Fibroblast of lung (primary cell): ENCODE measurements at regions not wholly inside any gene's neighbourhood (a gene's known extent, or its start where the extent isn't known, plus 50 kb on each side); places are given as distances from the start of the nearest gene placed in this dataset.

Experiments used
- DNase-seq, 2 donors: peaks; one replicate each; pipeline versions ENCODE4 v3.0.0 to v3.0.0-alpha.2; 2010; ENCODE audit warnings: low read depth in 2 of 2
- H2AFZ ChIP-seq: 2 replicates; pipeline ENCODE4 v1.5.1; 2012; ENCODE audit warnings: low read length, control low read depth, inconsistent platforms
- H3K27ac ChIP-seq: 2 replicates; pipeline ENCODE4 v1.5.1; 2011; ENCODE audit warnings: low read length, control low read depth; ENCODE audit not compliant: insufficient read depth
- H3K27me3 ChIP-seq: 2 replicates; pipeline ENCODE4 v1.5.1; 2011; ENCODE audit warnings: mild to moderate bottlenecking, low read length; ENCODE audit not compliant: control insufficient read depth, insufficient read depth
- H3K36me3 ChIP-seq: 2 replicates; pipeline ENCODE4 v1.5.1; 2011; ENCODE audit warnings: low read length; ENCODE audit not compliant: control insufficient read depth, insufficient read depth
- H3K4me1 ChIP-seq: 2 replicates; pipeline ENCODE4 v1.5.1; 2011; ENCODE audit warnings: low read length; ENCODE audit not compliant: control insufficient read depth, insufficient read depth; ENCODE audit errors: extremely low read depth
- H3K4me2 ChIP-seq: 2 replicates; pipeline ENCODE4 v1.5.1; 2011; ENCODE audit warnings: low read length, control low read depth; ENCODE audit not compliant: insufficient read depth; ENCODE audit errors: extremely low read depth
- H3K4me3 ChIP-seq, 4 experiments: fragments of 200-600 bp in 1 of 4; sonication (generic) in 1 of 4; replicated peaks in 1 of 4; 2 replicates each; pipeline ENCODE4 v1.5.1; 2011 to 2016; ENCODE audit warnings: low read length in 4 of 4, low read depth in 3 of 4, mild to moderate bottlenecking in 3 of 4, control low read depth in 2 of 4, inconsistent platforms in 1 of 4, mixed read lengths in 1 of 4; ENCODE audit not compliant: insufficient read depth in 1 of 4; ENCODE audit errors: control extremely low read depth in 1 of 4
- H3K79me2 ChIP-seq: 2 replicates; pipeline ENCODE4 v1.5.1; 2012; ENCODE audit warnings: mild to moderate bottlenecking, low read length, inconsistent platforms; ENCODE audit not compliant: control insufficient read depth, insufficient read depth
- H3K9ac ChIP-seq: 2 replicates; pipeline ENCODE4 v1.5.1; 2011; ENCODE audit warnings: mild to moderate bottlenecking, low read length, control low read depth; ENCODE audit not compliant: insufficient read depth
- H3K9me3 ChIP-seq: 2 replicates; pipeline ENCODE4 v1.5.1; 2012; ENCODE audit warnings: low read depth, low read length; ENCODE audit not compliant: control insufficient read depth, insufficient read depth
- H4K20me1 ChIP-seq: 2 replicates; pipeline ENCODE4 v1.5.1; 2011; ENCODE audit warnings: low read length; ENCODE audit not compliant: control insufficient read depth, insufficient read depth; ENCODE audit errors: extremely low read depth
- CTCF ChIP-seq, 2 donors: IDR thresholded peaks in 1 of 2; conservative IDR thresholded peaks in 1 of 2; 1 replicate in 1 of 2; 2 replicates in 1 of 2; pipeline ENCODE4 v1.5.1; 2011 to 2012; ENCODE audit warnings: low read length in 2 of 2, control low read depth in 1 of 2, inconsistent platforms in 1 of 2, low read depth in 1 of 2, mild to moderate bottlenecking in 1 of 2
- EZH2 ChIP-seq: IDR thresholded peaks from 2 replicates; pipeline ENCODE4 v1.5.1; 2012; ENCODE audit warnings: low read length, control low read depth, mild to moderate bottlenecking; ENCODE audit errors: missing control alignments

- TF ChIP-seq CTCF (conservative IDR thresholded peaks at IDR 0.05 in 1 of 2, IDR thresholded peaks at IDR 0.05 in 1 of 2; ENCODE audit: low read depth in 1 of 2, low read length in 2 of 2) = no peak
- no peak for TF ChIP-seq EZH2
- Histone ChIP-seq H3K9ac (no peak overlapping the region), H3K4me2 (no peak overlapping the region), H3K4me3 (no peak overlapping the region), H3K79me2 (no peaks in the 10 kb centered on the region), H3K9me3 (no peaks in the 10 kb centered on the region), H3K4me1 (no peaks in the 10 kb centered on the region), H3K27me3 (no peaks in the 10 kb centered on the region), H3K27ac (no peak overlapping the region), H4K20me1 (no peaks in the 10 kb centered on the region), H3K36me3 (no peaks in the 10 kb centered on the region), H2AFZ (no peak overlapping the region)
- DNase-seq = no peak
Measured at GRCh38 chr20:6348908-6349307, 226.1 kb upstream of the FERMT1 start.

GRCh38 chr20:6347916-6348315 lies 225.1 kb upstream of the FERMT1 start:
- Histone ChIP-seq H3K9ac (no peak overlapping the region), H3K36me3 (no peaks in the 10 kb centered on the region), H3K79me2 (no peaks in the 10 kb centered on the region), H2AFZ (no peak overlapping the region), H3K4me1 (no peaks in the 10 kb centered on the region), H3K4me3 (no peak overlapping the region), H3K9me3 (no peaks in the 10 kb centered on the region), H3K4me2 (no peak overlapping the region), H3K27me3 (no peaks in the 10 kb centered on the region), H3K27ac (no peak overlapping the region), H4K20me1 (no peaks in the 10 kb centered on the region)
- TF ChIP-seq CTCF (conservative IDR thresholded peaks at IDR 0.05 in 1 of 2, IDR thresholded peaks at IDR 0.05 in 1 of 2; ENCODE audit: low read depth in 1 of 2, low read length in 2 of 2) = no peak
- no peak for TF ChIP-seq EZH2
- peak in 1 of 2 donors; percentile 39 for DNase-seq

GRCh38 chr20:6341491-6341890 lies 218.7 kb upstream of the FERMT1 start:
- Histone ChIP-seq H3K4me2 (no peak overlapping the region), H3K4me1 (no peaks in the 10 kb centered on the region), H3K9me3 (no peaks in the 10 kb centered on the region), H2AFZ (no peak overlapping the region), H4K20me1 (no peaks in the 10 kb centered on the region), H3K4me3 (no peak overlapping the region), H3K79me2 (no peaks in the 10 kb centered on the region), H3K27me3 (no peaks in the 10 kb centered on the region), H3K36me3 (no peaks in the 10 kb centered on the region), H3K9ac (no peak overlapping the region), H3K27ac (no peak overlapping the region)
- DNase-seq = peak in 1 of 2 donors; percentile 18
- TF ChIP-seq EZH2 (no peak), CTCF (conservative IDR thresholded peaks at IDR 0.05 in 1 of 2, IDR thresholded peaks at IDR 0.05 in 1 of 2; ENCODE audit: low read depth in 1 of 2, low read length in 2 of 2) (no peak)
